Activated CD8-positive, alpha-beta memory T cell treated with anti-CD3 and anti-CD28 coated beads for 24 hours (primary cell): ENCODE measurements at regions not wholly inside any gene's neighbourhood (a gene's known extent, or its start where the extent isn't known, plus 50 kb on each side); places are given as distances from the start of the nearest gene placed in this dataset.
"Not testable (repeated sequence)": the region's sequence is repeated elsewhere in the genome, so short reads cannot be mapped to it uniquely, and the experiment has no call there.

Source experiments
- DNase-seq: peaks from one replicate; pipeline ENCODE4 v3.0.0-alpha.2; 2020

DNA sequence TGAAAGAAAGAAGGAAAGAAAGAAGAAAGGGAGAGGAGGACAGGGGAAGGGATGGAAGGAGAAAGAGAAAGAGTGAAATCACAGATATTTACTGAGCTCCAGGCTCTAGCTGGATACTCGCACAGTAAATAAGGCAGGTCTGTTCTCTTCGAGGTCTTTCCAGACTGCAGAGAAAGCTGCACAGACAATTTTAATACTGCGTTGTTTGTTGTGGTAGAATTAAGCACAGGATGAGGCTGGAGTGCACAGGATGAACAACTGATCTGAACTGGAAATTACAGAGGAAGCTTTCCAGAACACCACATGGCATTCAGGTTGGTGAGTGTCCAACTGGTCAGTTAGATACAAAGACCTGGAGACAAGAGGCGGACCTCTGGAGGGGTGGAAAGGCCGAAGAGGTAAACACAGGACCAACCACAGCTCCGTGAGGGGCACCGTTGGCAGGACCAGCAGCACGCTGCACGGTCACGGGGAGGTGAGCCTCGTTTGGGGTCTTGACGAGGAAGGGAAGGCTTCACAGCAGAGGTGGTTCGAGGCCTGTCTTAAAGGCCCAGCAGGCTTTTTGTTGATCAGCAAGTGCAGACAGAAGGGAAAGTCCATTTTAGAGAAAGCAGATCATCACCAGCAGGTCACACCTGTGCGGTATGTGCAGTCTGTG lies 121.7 kb downstream of the ATP6V0E2 start:
- not testable (repeated sequence) for DNase-seq

- DNase-seq: not testable (repeated sequence)
Measured at GRCh38 chr7:150000780-150001599, 127.2 kb downstream of the ATP6V0E2 start.

DNA sequence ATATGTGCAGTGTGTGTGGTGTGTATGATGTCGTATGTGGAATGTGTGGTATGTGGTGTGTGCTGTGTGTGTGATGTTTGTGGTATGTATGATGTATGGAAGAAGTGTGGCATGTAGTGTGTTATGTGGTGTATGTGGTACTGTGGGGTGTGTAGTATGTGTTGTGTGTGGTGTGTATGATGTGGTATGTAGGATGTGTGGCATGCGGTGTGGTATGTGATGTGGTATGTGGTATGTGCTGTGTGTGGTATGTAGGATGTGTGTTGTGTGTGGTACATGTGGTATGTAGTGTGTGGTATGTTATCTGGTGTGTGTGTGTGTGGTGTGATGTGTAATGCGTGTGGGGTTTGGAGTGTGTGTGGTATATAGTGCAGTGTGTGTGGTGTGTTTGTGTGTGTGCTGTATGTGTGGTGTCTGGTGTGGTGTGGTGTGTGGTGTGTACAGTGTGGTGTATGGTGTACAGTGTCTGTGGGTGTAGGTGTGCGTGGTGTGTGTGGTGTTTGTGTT lies 129.6 kb downstream of the ATP6V0E2 start:
- no peak for DNase-seq

- not testable (repeated sequence) for DNase-seq
Measured at GRCh38 chr7:150003973-150004372, 130.2 kb downstream of the ATP6V0E2 start.

DNA sequence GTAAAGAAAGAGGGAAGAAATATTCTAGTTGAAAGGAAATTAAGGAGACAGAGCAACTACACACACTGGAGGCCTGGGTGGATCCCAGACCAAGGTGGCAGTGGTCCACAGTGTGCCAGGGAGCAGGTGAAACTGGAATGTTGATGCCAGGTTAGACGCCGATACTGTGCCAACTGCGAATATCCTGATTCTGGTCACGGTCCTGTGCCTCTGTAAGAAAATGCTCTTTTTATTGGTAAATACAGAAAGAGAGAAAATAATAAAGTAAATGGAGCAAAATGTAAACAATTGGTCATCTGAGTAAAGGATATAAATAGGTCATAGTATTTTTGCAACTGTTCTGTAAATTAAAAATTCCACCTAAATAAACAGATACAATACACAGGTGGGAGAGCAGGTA lies 131.1 kb downstream of the ATP6V0E2 start:
- DNase-seq: not testable (repeated sequence)

GRCh38 chr7:150009620-150010303 lies 136.0 kb downstream of the ATP6V0E2 start:
- DNase-seq: not testable (repeated sequence)

DNA sequence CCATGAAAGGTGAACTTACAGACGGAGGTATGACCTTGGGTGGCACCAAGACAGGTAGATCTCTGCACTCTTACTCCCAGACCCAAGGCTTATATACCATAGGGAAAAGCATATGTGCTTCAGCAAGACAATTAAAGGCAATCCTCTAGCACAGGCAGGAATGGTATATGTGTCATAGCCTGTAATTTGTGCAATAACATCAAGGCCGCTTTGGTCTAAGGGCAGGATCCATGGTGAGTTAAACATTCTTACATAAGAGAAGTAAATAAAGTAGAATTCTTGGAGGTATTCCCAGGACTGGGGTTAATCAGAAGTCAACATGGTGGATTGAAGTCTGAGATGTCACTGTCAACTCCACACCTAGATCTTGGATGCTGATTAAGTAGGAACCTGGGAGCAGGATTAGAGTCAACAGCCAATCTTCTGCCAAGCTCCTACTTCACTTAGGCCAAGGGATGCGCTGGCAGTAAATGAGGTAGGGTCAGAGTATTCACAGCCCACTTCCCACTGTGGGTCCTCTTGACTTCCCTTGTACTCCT lies 143.0 kb downstream of the ATP6V0E2 start:
- DNase-seq: not testable (repeated sequence)

DNA sequence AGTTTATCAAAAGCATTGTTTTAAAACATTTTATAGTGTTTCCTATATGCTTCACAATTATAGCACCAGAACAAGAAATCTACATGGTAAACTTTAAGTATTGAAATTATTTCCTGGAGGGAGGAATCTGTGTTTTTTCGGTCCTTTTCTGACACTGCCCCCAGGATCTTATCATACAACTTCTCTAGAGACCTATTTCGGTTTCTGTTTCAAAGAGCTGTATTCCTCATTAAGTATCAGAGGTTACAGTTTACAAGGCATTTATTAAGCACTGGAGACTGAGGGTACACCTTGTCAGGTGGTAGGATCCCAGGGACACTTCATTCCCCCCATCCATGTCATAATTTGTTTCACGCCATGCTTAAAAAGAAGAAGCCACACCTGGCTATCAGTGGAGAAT lies 146.4 kb downstream of the ATP6V0E2 start:
- not testable (repeated sequence) for DNase-seq

DNA sequence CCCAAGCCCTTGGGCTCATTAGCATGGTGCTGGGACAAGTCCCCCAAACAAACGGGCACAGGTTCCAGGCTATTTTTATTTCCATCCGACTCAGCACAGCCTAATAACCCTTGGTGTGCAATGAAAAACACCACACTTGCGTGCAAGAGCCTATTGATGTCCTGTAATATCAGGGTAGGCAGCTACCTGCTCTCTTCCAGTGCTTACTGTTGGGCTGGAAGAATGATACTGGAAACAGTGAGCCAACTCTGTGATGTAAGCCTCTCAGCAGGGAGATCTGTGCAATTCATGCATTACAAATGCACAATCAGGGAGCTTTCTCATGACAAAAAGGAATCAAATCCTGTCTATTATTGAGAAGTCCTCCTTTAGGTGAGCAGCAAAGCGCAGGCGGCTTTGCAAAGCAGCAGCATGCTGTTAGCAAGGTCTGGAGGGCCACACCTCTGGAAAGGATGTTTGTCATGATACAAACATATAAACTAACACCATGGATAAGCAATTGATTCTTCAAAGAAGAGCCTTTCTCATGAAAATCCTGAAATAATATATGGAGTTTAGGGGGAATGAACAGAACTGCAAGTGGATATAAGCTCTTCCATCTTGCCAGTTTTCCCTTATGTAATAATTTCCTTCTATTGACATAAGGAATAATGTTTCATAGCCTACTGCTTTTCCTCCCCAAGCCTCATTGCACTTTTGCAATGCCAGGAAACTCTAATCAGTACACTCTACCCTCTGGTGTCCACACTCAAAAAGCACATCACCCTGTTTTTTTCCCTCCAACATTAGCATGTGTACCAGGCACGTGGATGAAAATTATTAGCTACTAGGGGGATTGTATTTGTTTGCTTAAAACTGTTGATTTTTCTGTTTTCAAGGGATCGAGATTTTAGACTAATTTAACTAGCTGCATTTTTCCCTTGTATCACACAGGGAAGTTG lies 151.1 kb downstream of the ATP6V0E2 start:
- not testable (repeated sequence) for DNase-seq

- DNase-seq: not testable (repeated sequence)
Measured at GRCh38 chr7:150025802-150026201, 152.0 kb downstream of the ATP6V0E2 start.

DNA sequence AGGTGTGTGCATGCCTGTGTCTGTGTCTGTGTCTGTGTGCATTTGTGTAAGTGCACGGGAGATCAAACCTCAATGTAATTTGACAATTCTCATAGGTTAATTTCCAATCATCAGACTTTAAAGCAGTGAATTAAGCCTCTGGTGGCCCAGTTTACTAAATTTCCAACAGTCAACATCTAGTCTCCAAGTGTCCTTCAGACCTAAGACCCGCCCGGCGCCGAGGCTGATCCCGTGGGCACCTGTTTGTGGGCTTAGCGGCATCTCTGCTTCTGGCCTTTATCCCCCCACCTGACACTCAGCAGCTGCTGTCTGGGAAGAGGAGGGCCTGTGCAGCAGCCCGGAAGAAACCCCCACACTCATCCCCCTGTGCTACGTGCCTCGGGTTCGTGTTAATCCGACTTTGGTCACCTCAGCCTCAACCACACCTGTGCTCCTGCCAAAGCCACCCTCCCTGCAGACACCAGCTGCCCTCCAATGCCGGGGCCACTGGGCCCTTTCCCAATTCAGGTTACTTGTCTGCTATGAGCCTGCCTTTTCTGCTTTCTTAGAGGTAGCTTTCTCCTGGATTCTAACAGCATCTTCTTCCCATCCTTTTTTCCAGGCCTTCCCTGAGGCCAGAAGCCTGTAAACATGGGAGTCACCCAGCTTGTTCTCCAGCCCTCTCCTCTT lies 154.7 kb downstream of the ATP6V0E2 start:
- DNase-seq: not testable (repeated sequence)

- not testable (repeated sequence) for DNase-seq
Measured at GRCh38 chr7:150029013-150029389, 155.2 kb downstream of the ATP6V0E2 start.

DNA sequence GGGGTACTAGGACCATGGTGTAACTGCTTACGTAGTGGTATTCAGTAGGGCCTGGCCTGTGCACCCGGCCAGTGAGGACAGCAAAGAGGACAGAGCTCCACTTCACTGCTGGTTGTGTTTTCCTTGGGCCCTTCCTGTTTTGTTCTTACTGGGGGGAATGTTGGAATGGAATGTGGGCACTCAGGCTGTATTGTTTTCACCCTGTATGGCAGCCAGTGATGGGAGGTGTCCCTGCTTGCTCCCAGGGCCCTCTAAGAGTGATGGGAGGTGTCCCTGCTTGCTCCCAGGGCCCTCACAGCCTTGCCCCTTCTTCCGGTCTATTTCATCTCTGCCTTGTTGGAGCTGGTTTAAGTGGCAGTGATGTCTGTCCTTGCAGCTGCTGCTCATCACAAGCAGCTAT lies 158.0 kb downstream of the ATP6V0E2 start:
- not testable (repeated sequence) for DNase-seq

DNA sequence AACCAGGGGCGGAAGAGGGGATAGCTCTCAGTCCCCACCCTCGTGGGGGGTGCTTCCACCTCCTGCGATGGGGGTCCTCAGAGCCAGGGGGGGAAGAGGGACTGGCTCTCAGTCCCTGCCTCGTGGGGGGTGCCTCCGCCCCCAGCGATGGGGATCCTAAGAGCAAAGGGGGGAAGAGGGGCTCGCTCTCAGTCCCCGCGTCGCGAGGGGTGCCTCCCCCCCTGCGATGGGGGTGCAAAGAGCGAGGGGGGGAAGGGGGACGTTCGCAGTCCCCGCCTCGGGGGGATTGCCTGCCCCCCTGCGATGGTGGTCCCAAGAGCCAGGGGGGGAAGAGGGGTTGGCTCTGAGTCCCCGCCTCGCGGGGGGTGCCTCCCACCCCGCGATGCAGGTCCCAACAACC lies 159.9 kb downstream of the ATP6V0E2 start:
- not testable (repeated sequence) for DNase-seq

GRCh38 chr7:150035769-150036168 lies 162.0 kb downstream of the ATP6V0E2 start:
- not testable (repeated sequence) for DNase-seq

GRCh38 chr7:150039061-150039460 lies 165.3 kb downstream of the ATP6V0E2 start:
- not testable (repeated sequence) for DNase-seq

DNA sequence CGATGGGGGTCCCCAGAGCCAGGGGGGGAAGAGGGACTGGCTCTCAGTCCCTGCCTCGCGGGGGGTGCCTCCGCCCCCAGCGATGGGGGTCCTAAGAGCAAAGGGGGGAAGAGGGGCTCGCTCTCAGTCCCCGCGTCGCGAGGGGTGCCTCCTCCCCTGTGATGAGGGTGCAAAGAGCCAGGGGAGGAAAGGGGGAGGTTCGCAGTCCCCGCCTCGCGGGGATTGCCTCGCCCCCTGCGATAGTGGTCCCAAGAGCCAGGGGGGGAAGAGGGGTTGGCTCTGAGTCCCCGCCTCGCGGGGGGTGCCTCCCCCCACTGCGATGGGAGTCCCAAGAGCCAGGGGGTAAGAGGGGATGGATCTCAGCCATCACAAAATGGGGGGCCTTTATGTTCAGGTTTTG lies 168.5 kb downstream of the ATP6V0E2 start:
- DNase-seq: not testable (repeated sequence)

GRCh38 chr7:150044771-150045170 lies 171.0 kb downstream of the ATP6V0E2 start:
- not testable (repeated sequence) for DNase-seq

DNA sequence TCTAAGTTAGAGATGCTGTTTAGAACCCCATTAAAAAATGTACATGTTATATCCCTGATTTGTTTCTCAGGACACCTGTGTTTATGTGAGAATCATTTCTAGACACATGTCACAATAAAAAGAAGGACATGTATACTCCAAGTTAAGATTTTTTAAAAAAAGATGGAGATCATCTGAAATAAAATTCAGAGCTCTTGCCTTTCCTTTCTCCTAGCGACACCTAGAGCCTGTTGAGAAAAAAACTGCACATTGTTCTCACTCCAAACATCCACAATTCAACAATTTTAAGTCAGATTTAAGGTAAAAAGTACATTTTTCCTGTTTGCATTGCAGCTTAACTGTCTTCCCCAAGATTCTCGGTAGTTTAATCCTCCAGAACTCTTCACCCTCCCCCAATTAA lies 171.8 kb downstream of the ATP6V0E2 start:
- not testable (repeated sequence) for DNase-seq

DNA sequence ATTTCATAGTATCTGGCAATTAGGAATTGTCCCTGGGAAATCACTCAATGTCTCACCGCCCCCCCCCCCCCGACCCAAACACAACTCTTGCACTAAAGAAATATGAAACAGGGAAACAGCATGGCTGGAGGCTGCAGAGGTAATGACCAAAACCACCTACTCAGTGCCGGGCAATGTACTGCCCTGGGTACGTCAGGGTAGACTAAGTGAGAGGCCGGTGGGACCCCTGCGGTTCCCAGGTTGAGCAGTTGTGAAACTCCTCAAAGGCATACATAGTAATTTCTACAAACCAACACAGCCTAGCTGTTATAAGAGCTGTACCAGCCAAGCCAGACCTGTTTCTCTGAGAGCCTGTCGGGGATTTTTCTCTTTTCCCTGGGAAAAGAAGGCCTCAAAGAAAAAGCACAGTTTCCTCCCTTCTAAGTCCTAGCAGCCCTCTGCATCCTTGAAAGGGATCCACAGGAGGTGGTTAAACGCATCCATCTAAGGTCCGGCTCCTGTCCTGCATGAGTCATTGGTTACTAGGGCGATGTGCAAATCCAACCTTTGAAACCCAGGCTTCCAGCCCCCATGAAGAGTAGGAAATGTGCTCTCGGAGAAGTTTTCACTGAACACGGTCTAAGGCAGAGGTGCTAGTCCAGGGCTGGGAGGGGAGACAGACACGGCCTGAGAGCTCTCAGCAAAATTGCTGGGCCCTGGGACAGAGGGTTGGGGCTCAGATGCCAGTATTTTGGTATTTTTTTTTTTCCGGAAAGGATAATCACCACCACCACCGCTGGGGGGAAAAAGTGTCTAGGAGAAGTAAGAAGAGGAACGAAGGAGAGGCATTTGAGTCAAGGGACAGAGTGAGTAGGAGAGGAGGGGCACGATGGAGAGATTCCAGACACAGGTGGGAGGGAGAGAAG lies 172.8 kb downstream of the ATP6V0E2 start:
- DNase-seq: not testable (repeated sequence)
